Stimulated activated CD8-positive, alpha-beta memory T cell treated with anti-CD3 and anti-CD28 coated beads, Interleukin-7, amount 100 ng/mL, for 4 hours (primary cell): ENCODE measurements at regions not wholly inside any gene's neighbourhood (a gene's known extent, or its start where the extent isn't known, plus 50 kb on each side); places are given as distances from the start of the nearest gene placed in this dataset.
"Not testable (repeated sequence)": the region's sequence is repeated elsewhere in the genome, so short reads cannot be mapped to it uniquely, and the experiment has no call there.

Experiments
- DNase-seq, 2 donors: peaks; one replicate each; pipeline ENCODE4 v3.0.0-alpha.2; 2020; ENCODE audit warnings: low read depth in 2 of 2

- DNase-seq: no peak
Measured at GRCh38 chr3:194941956-194942511, 256.4 kb downstream of the FAM43A start.

GRCh38 chr3:194944526-194944925, 258.8 kb downstream of the FAM43A start:
- DNase-seq: no peak

GRCh38 chr3:194945508-194945907, 259.8 kb downstream of the FAM43A start:
- no peak for DNase-seq

GRCh38 chr3:194946091-194946490, 260.4 kb downstream of the FAM43A start:
- no peak for DNase-seq

GRCh38 chr3:194949592-194949991, 263.9 kb downstream of the FAM43A start:
- DNase-seq: no peak

- no peak for DNase-seq
Measured at GRCh38 chr3:194950906-194951628, 265.4 kb downstream of the FAM43A start.

GRCh38 chr3:194951629-194951920, 265.9 kb downstream of the FAM43A start:
- not testable (repeated sequence) for DNase-seq

- no peak for DNase-seq
Measured at GRCh38 chr3:194951931-194952582, 266.4 kb downstream of the FAM43A start.

GRCh38 chr3:194952841-194953241, 267.2 kb downstream of the FAM43A start:
- DNase-seq: no peak

GRCh38 chr3:194953291-194953690, 267.6 kb downstream of the FAM43A start:
- no peak for DNase-seq

- DNase-seq: no peak
Measured at GRCh38 chr3:194955546-194955945, 269.9 kb downstream of the FAM43A start.

- DNase-seq: no peak
Measured at GRCh38 chr3:194955979-194956696, 270.5 kb downstream of the FAM43A start.

GRCh38 chr3:194956697-194957396, 271.2 kb downstream of the FAM43A start:
- no peak for DNase-seq

- DNase-seq: no peak
Measured at GRCh38 chr3:194957743-194958240, 272.1 kb downstream of the FAM43A start.

GRCh38 chr3:194959217-194959616, 273.5 kb downstream of the FAM43A start:
- DNase-seq: no peak

- DNase-seq: not testable (repeated sequence)
Measured at GRCh38 chr3:194959666-194960065, 274.0 kb downstream of the FAM43A start.

- no peak for DNase-seq
Measured at GRCh38 chr3:194960446-194961032, 274.9 kb downstream of the FAM43A start.

GRCh38 chr3:194961149-194961548, 275.5 kb downstream of the FAM43A start:
- DNase-seq: no peak

- no peak for DNase-seq
Measured at GRCh38 chr3:194961571-194961970, 275.9 kb downstream of the FAM43A start.

- no peak for DNase-seq
Measured at GRCh38 chr3:194962056-194962455, 276.4 kb downstream of the FAM43A start.

- no peak for DNase-seq
Measured at GRCh38 chr3:194964809-194965208, 279.1 kb downstream of the FAM43A start.
